MCF 10A (cell line): ENCODE measurements at regions not wholly inside any gene's neighbourhood (a gene's known extent, or its start where the extent isn't known, plus 50 kb on each side); places are given as distances from the start of the nearest gene placed in this dataset.

Experiments
- BruUV-seq: library from RNA; stranded (reverse); fragments of 400-500 nt; replicated peaks from 2 replicates; lab custom pipeline; 2021; lab: Mats Ljungman, UMichigan
- CTCF ChIA-PET: fragments of 300-600 bp; sonication (Branson Sonifier 250); formaldehyde crosslinking; extraction: SDS; loops from one replicate; lab custom pipeline; 2021; ENCODE audit warnings: antibody characterized with exemption, inconsistent platforms; lab: Yijun Ruan, JAX
- POLR2A ChIA-PET: fragments of 300-600, 350-650 bp; sonication (Branson Sonifier 250); formaldehyde crosslinking; extraction: SDS; loops from one replicate; lab custom pipeline; 2020; ENCODE audit warnings: antibody characterized with exemption, inconsistent platforms; lab: Yijun Ruan, JAX
- DNase-seq: peaks from one replicate; pipeline ENCODE4 v3.0.0-alpha.2; 2018; ENCODE audit not compliant: unreplicated experiment
- H3K27ac Mint-ChIP-seq: one replicate; pipeline ENCODE4 v1.8.0; 2022; ENCODE audit warnings: mild to moderate bottlenecking, low read depth, mixed read lengths; ENCODE audit not compliant: unreplicated experiment
- H3K27me3 Mint-ChIP-seq: one replicate; pipeline ENCODE4 v1.8.0; 2022; ENCODE audit warnings: mixed read lengths; ENCODE audit not compliant: insufficient read depth, unreplicated experiment
- H3K36me3 Mint-ChIP-seq: one replicate; pipeline ENCODE4 v1.8.0; 2022; ENCODE audit warnings: mild to moderate bottlenecking, moderate library complexity, mixed read lengths; ENCODE audit not compliant: insufficient read depth, unreplicated experiment
- H3K4me1 Mint-ChIP-seq: one replicate; pipeline ENCODE4 v1.8.0; 2022; ENCODE audit warnings: mixed read lengths; ENCODE audit not compliant: insufficient read depth, unreplicated experiment
- H3K4me3 Mint-ChIP-seq: one replicate; pipeline ENCODE4 v1.8.0; 2022; ENCODE audit warnings: mild to moderate bottlenecking, moderate library complexity, mixed read lengths; ENCODE audit not compliant: unreplicated experiment
- H3K9me3 Mint-ChIP-seq: one replicate; pipeline ENCODE4 v1.8.0; 2022; ENCODE audit warnings: mixed read lengths; ENCODE audit not compliant: unreplicated experiment
- CTCF ChIP-seq: fragments of 200-600 bp; IDR thresholded peaks from one replicate; pipeline ENCODE4 v1.8.0; 2022; ENCODE audit warnings: antibody characterized with exemption, mild to moderate bottlenecking; ENCODE audit not compliant: unreplicated experiment
- intact Hi-C: fragments of 100-400 bp; cut with micrococcal nuclease; formaldehyde crosslinking; loops from 2 replicates; pipeline ENCODE4 v1.14.1; 2022

DNA sequence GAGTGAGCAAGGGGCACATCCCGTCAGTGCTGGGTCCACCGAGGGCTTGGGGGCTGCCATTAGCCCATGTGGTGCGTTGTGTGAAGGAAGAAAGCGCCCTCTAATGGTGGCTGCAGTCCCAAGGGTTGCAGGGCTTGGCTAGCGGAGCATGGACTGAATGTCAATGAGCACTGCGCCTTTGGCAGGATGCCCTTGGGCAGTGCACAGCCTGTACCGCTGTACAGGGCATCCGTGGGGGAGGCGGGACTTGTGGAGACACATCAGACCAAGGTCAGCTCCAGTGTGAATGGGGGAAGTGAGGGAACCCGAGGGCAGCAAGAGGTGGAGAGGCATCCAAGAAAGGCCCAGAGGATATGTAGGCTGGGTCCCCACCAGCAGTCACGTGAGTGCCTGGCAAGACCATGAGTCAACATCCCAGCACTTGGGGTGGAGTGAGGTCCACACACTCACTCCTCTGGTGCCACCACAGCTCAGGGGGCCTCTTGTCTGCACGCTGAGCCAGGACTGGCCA is 75.5 kb upstream of the MED9 start:
- BruUV-seq: no TSS peak
- H3K27ac Mint-ChIP-seq: no peak overlapping the region
- intact Hi-C loops: no loop called here
- no peaks in the 10 kb centered on the region for H3K9me3 Mint-ChIP-seq
- DNase-seq: peak; percentile 77
- TF ChIP-seq CTCF: no peak
- no peaks in the 10 kb centered on the region for H3K36me3 Mint-ChIP-seq
- H3K4me3 Mint-ChIP-seq: no peak overlapping the region
- peaks cover 5% of the 10 kb centered on the region for H3K4me1 Mint-ChIP-seq
- peaks cover 13% of the 10 kb centered on the region for H3K27me3 Mint-ChIP-seq
- POLR2A ChIA-PET: no interaction called here
- CTCF ChIA-PET: no interaction called here

DNA sequence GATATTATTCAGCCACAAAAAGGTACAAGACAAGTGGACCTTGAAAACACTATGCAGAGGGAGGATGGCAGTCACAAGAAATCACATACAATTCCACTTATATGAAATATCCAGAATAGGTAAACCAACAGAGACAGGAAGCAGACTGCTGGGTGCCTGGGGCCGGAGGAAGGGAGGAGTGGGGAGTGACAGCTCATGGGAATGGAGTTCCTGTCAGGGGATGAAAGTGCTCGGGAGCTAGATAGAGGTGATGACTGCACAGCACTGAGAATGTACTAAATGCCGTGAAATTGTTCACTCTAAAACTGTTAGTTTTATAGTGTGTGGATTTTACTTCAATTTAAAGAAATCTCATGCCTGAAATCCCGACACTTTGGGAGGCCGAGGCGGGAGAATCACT is 74.2 kb upstream of the MED9 start:
- intact Hi-C loops: no loop called here
- POLR2A ChIA-PET: interaction anchor here (0.6 kb wide), 1 partner anchor 126 kb away, joined by 3 read pairs; no protein-coding TSS in a partner anchor

GRCh38 chr17:17403065-17403464 is 73.7 kb upstream of the MED9 start:
- no peak overlapping the region for H3K4me3 Mint-ChIP-seq
- CTCF ChIA-PET: interaction anchor here (0.6 kb wide), 1 partner anchor 414 kb away, joined by 3 read pairs; no protein-coding TSS in a partner anchor
- H3K27me3 Mint-ChIP-seq: no peaks in the 10 kb centered on the region
- no peaks in the 10 kb centered on the region for H3K9me3 Mint-ChIP-seq
- no TSS peak for BruUV-seq
- H3K36me3 Mint-ChIP-seq: no peaks in the 10 kb centered on the region
- intact Hi-C loops: no loop called here
- no peak for DNase-seq
- TF ChIP-seq CTCF: no peak
- no peak overlapping the region for H3K27ac Mint-ChIP-seq
- POLR2A ChIA-PET: interaction anchor here (0.6 kb wide), 2 partner anchors 127 to 262 kb away, joined by 3 read pairs; no protein-coding TSS in a partner anchor
- H3K4me1 Mint-ChIP-seq: peaks cover 8% of the 10 kb centered on the region

More for the DNA sequence above, 74.2 kb upstream of the MED9 start:
- peaks cover under 1% of the 10 kb centered on the region for H3K27me3 Mint-ChIP-seq
- no TSS peak for BruUV-seq
- no peaks in the 10 kb centered on the region for H3K9me3 Mint-ChIP-seq
- no peak overlapping the region for H3K4me3 Mint-ChIP-seq
- H3K27ac Mint-ChIP-seq: no peak overlapping the region
- H3K36me3 Mint-ChIP-seq: no peaks in the 10 kb centered on the region
- TF ChIP-seq CTCF: no peak
- H3K4me1 Mint-ChIP-seq: peaks cover 5% of the 10 kb centered on the region
- no peak for DNase-seq
- CTCF ChIA-PET: interaction anchor here (0.6 to 0.7 kb wide), 2 partner anchors 24 to 414 kb away, joined by 3 read pairs; no protein-coding TSS in a partner anchor

DNA sequence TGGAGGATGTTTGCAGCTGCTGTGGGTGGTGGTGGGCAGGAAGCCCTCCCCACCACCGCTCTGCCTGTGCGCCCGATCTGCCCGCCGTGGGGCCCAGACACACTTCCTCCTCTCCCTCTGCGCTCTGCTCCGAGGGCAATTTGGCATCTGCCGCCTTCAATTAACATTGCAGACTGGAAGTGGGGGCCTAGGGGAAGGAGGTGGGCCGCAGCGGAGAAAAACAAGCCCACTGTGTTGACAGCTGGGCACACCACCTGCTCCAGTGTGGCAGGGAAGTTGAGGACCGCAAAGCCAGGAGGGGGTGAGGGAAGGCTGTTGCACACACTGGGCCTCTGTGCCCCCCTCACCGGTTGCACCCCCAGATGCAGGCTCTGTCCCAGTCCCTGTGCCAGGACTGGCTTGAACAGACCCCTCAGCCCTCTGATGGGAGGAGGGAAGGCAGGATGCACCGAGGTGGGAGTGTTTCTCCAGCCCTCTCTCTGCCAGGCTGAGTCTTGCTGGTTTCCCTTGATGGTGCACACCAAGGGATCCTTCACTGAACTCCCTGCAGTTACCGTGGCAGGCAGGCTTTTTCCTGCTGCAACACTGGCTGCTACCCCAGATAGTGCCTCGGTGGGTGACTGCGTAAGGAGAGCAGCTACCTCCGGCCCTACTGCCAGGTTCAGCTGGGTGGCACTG is 72.8 kb upstream of the MED9 start:
- no peak for DNase-seq
- CTCF ChIA-PET: interaction anchor here (0.7 kb wide), 1 partner anchor 218 kb away, joined by 3 read pairs; no protein-coding TSS in a partner anchor
- no peak overlapping the region for H3K27ac Mint-ChIP-seq
- intact Hi-C loops: no loop called here
- POLR2A ChIA-PET: no interaction called here
- no peaks in the 10 kb centered on the region for H3K36me3 Mint-ChIP-seq
- no peak for TF ChIP-seq CTCF
- H3K9me3 Mint-ChIP-seq: no peaks in the 10 kb centered on the region
- H3K27me3 Mint-ChIP-seq: no peaks in the 10 kb centered on the region
- no peak overlapping the region for H3K4me3 Mint-ChIP-seq
- H3K4me1 Mint-ChIP-seq: peaks cover 17% of the 10 kb centered on the region
- no TSS peak for BruUV-seq
